ENCODE measurements at regions not wholly inside any gene's neighbourhood (a gene's known extent, or its start where the extent isn't known, plus 50 kb on each side); places are given as distances from the start of the nearest gene placed in this dataset.

GRCh38 chr21:16552880-16553279 is 823.1 kb downstream of the USP25 start:
- H3K27me3 ChIP-seq (ENCODE audit: control insufficient read depth, insufficient read depth, low read length) = no peaks in the 10 kb centered on the region
- no peak overlapping the region for H3K27ac ChIP-seq (ENCODE audit: low read depth in 2 of 2, low read length in 2 of 2)
- no peaks in the 10 kb centered on the region for H3K9me3 ChIP-seq (ENCODE audit: control insufficient read depth in 2 of 3, insufficient read depth in 1 of 3, low read length in 3 of 3)
- FAIRE-seq (no peak), DNase-seq (no peak)
- no peak overlapping the region for H3K9ac ChIP-seq (ENCODE audit: low read length in 3 of 3)
- H3K36me3 ChIP-seq (ENCODE audit: control insufficient read depth in 2 of 3, insufficient read depth in 3 of 3, low read length in 3 of 3) = peaks cover 0 to 4% (median 2%) of the 10 kb centered on the region in 3 donors
- H3K4me1 ChIP-seq (ENCODE audit: control insufficient read depth in 2 of 3, insufficient read depth in 2 of 3, low read depth in 1 of 3, low read length in 3 of 3) = peaks cover 0 to 6% (median 0%) of the 10 kb centered on the region in 3 donors
- H3K4me3 ChIP-seq (ENCODE audit: low read length in 3 of 3) = no peak overlapping the region
- intact Hi-C loops (cut with DNase I) = no loop called here
- no peak for TF ChIP-seq CTCF (IDR thresholded peaks at IDR 0.05; ENCODE audit: borderline replicate concordance, extremely low read depth, insufficient read depth)

- peak overlapping the region in 2 of 3 donors; percentile 10 to 45 for H3K4me3 ChIP-seq (ENCODE audit: low read length in 3 of 3)
- H3K27ac ChIP-seq (ENCODE audit: low read depth in 2 of 2, low read length in 2 of 2) = peak overlapping the region in 1 of 2 donors; percentile 23
- no peaks in the 10 kb centered on the region for H3K27me3 ChIP-seq (ENCODE audit: control insufficient read depth, insufficient read depth, low read length)
- intact Hi-C loops (cut with DNase I) = no loop called here
- peak in 1 of 5 donors; percentile 24 for DNase-seq
- peaks cover 0 to 8% (median 0%) of the 10 kb centered on the region in 3 donors for H3K4me1 ChIP-seq (ENCODE audit: control insufficient read depth in 2 of 3, insufficient read depth in 2 of 3, low read depth in 1 of 3, low read length in 3 of 3)
- FAIRE-seq = no peak
- no peak for TF ChIP-seq CTCF (IDR thresholded peaks at IDR 0.05; ENCODE audit: borderline replicate concordance, extremely low read depth, insufficient read depth)
- no peaks in the 10 kb centered on the region for H3K9me3 ChIP-seq (ENCODE audit: control insufficient read depth in 2 of 3, insufficient read depth in 1 of 3, low read length in 3 of 3)
- peaks cover 0 to 4% (median 2%) of the 10 kb centered on the region in 3 donors for H3K36me3 ChIP-seq (ENCODE audit: control insufficient read depth in 2 of 3, insufficient read depth in 3 of 3, low read length in 3 of 3)
- H3K9ac ChIP-seq (ENCODE audit: low read length in 3 of 3) = no peak overlapping the region
Measured at GRCh38 chr21:16554503-16554902, 824.7 kb downstream of the USP25 start.

- no peaks in the 10 kb centered on the region for H3K27me3 ChIP-seq (ENCODE audit: control insufficient read depth, insufficient read depth, low read length)
- FAIRE-seq (no peak), DNase-seq (no peak)
- peak overlapping the region in 1 of 2 donors; percentile 57 for H3K27ac ChIP-seq (ENCODE audit: low read depth in 2 of 2, low read length in 2 of 2)
- H3K4me1 ChIP-seq (ENCODE audit: control insufficient read depth in 2 of 3, insufficient read depth in 2 of 3, low read depth in 1 of 3, low read length in 3 of 3) = peaks cover 2 to 4% (median 3%) of the 10 kb centered on the region in 3 donors
- H3K9me3 ChIP-seq (ENCODE audit: control insufficient read depth in 2 of 3, insufficient read depth in 1 of 3, low read length in 3 of 3) = no peaks in the 10 kb centered on the region
- no peak overlapping the region for H3K4me3 ChIP-seq (ENCODE audit: low read length in 3 of 3)
- no peak overlapping the region for H3K9ac ChIP-seq (ENCODE audit: low read length in 3 of 3)
- H3K36me3 ChIP-seq (ENCODE audit: control insufficient read depth in 2 of 3, insufficient read depth in 3 of 3, low read length in 3 of 3) = no peaks in the 10 kb centered on the region
- TF ChIP-seq CTCF (IDR thresholded peaks at IDR 0.05; ENCODE audit: borderline replicate concordance, extremely low read depth, insufficient read depth) = no peak
- intact Hi-C loops (cut with DNase I) = no loop called here
Measured at GRCh38 chr21:16563116-16563515, 833.3 kb downstream of the USP25 start.

- DNase-seq (peak; percentile 46 to 79 (median 57)), FAIRE-seq (peak; percentile 52)
- H3K27me3 ChIP-seq (ENCODE audit: control insufficient read depth, insufficient read depth, low read length) = no peaks in the 10 kb centered on the region
- peak overlapping the region; percentile 49 to 65 for H3K27ac ChIP-seq (ENCODE audit: low read depth in 2 of 2, low read length in 2 of 2)
- no peaks in the 10 kb centered on the region for H3K9me3 ChIP-seq (ENCODE audit: control insufficient read depth in 2 of 3, insufficient read depth in 1 of 3, low read length in 3 of 3)
- no peaks in the 10 kb centered on the region for H3K36me3 ChIP-seq (ENCODE audit: control insufficient read depth in 2 of 3, insufficient read depth in 3 of 3, low read length in 3 of 3)
- no peak overlapping the region for H3K4me3 ChIP-seq (ENCODE audit: low read length in 3 of 3)
- H3K4me1 ChIP-seq (ENCODE audit: control insufficient read depth in 2 of 3, insufficient read depth in 2 of 3, low read depth in 1 of 3, low read length in 3 of 3) = peaks cover 2 to 7% (median 6%) of the 10 kb centered on the region in 3 donors
- intact Hi-C loops (cut with DNase I) = no loop called here
- H3K9ac ChIP-seq (ENCODE audit: low read length in 3 of 3) = no peak overlapping the region
- no peak for TF ChIP-seq CTCF (IDR thresholded peaks at IDR 0.05; ENCODE audit: borderline replicate concordance, extremely low read depth, insufficient read depth)
Measured at GRCh38 chr21:16563795-16564194, 834.0 kb downstream of the USP25 start.
